CD4-positive, alpha-beta T cell treated with Interleukin-1 beta for 1 hour (primary cell): ENCODE measurements at regions not wholly inside any gene's neighbourhood (a gene's known extent, or its start where the extent isn't known, plus 50 kb on each side); places are given as distances from the start of the nearest gene placed in this dataset.

Experiments used
- DNase-seq, 2 donors: peaks; one replicate each; pipeline ENCODE4 v3.0.0-alpha.2; 2020 to 2022

DNA sequence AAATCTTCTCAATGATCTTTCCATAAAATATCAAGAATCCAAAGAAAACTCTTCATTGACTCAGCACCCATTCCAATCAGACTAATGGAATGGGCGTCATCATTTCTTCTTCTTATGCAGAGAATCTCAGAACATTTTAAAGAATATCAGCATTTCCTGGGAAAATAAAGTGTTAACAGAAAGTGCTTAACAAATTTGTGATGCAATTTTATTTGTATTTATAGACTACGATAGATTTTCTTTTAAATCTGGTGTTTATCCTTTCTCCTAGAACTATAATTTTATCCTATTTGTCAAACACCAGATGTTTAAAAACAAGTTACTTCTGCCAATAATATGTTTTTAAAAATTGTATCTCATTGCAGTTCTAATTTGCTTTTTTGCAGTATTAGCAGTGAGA is 330.7 kb downstream of the COL12A1 start:
- no peak for DNase-seq

DNA sequence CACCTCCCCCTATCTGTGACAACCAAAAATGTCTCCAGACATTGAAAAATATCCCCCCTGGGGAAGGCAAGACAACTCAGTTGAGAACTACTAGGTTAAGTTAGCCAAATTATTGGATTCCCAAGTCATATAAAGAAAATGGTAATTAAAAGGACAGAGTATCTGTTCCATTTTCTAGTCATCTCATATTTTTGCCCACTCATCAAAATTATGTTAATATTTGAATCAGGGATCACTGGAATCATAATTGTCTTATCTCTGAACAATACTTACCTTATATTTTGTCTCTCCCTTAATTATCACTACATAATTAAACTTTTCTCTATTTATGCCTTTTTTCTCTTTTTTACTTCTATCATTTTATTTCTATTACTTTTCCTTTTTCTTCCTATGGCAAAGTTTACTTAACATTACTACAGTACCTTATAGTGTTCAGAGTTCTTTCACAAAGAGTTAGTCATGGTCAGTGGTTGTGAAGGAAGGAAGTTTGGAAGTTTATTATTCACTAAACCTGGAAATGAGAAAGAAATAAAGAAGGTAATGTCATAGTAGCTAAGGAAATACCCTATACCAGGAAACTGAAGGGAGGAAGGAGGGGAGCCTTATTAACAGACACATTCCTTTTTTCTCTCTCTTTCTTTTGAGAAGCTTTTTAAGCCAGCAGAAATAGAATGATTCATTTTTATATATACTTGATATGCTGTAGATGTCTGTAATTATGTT is 332.9 kb downstream of the COL12A1 start:
- DNase-seq: no peak

DNA sequence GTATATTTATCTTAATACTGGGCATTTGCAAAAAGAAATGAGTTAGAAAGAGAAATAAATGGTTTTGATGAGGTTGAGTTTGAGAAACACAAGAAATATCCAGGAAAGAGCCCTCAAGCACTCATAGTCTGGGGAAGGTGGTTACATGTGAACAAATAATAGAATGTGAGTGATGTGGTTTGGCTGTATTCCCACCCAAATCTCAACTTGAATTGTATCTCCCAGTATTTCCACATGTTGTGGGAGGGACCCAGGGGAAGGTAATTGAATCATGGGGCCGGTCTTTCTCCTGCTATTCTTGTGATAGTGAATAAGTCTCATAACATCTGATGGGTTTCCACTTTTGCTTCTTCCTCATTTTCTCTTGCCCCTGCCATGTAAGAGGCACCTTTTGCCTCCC is 334.1 kb downstream of the COL12A1 start:
- no peak for DNase-seq

DNA sequence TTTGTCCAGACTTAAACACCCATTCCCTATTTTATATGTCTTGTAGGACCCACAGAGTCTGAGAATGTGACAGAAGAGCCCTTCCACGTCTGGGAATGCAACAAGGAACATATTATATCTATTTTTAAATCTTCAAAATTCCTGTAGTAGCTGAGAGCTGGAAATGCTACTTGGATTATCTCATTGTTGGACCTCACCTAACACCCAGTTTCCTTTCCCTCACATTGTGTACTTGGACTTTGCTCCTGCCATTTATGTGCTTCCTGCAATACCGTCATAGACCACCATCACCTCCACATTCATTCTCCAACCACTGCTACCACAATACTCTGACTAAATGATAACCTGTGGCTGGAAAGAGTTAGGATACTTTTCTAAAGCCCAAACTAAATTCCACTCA is 335.4 kb downstream of the COL12A1 start:
- DNase-seq: no peak

DNA sequence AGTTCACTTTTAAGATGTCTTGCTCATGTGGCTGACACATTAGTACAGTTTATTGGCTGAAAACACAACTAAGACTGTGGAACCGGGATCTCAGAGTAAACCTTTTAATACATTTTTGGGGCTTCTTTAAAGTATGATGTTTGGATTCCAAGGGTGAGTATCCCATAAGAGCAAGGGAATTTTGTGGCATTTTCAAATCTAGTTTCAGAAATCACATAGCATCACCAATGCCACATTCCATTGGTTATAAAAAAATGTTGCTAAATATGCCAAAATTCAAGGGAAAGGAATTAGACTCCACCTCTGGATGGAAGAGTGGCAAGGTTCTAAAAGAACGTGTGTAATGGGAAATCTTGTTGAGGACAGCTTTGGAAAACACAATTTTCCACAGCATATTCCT is 338.6 kb downstream of the COL12A1 start:
- DNase-seq: no peak

DNA sequence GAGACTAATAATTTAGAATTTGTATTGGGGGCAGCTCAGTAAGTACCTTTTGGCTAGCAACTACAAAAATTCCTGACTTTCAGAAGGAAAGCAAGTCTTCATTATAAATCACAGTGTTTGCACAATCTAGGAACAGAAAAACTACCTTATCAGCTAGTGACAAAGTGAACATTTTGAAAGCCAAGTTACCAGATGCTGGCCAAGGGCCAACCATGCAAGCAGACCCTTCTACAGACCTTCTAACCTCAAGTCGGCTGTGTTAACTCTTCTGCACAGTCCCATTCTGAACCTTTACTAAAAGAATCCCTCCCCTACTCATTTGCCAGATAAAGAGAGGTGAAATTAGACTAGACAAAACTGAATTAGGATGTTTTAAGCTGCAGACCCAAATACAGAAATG is 341.9 kb downstream of the COL12A1 start:
- no peak for DNase-seq

DNA sequence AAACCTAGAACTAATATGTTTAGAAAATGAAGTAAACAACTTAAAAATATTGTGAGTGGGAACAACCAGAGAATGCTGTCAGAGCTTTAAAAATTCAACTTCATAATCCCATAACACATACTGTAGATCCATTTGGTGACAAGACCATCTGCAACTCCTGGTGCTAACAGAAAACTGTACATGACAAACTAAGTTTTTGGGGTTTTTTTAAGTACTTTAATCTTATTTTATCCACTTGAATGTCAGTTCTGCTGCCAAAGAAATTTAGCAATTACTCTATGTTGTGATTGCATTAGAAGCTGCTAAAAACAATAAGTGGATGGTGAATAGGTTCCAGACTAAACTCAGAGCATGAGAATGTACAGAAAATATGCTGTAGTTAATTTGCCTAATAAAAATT is 345.4 kb downstream of the COL12A1 start:
- no peak for DNase-seq

DNA sequence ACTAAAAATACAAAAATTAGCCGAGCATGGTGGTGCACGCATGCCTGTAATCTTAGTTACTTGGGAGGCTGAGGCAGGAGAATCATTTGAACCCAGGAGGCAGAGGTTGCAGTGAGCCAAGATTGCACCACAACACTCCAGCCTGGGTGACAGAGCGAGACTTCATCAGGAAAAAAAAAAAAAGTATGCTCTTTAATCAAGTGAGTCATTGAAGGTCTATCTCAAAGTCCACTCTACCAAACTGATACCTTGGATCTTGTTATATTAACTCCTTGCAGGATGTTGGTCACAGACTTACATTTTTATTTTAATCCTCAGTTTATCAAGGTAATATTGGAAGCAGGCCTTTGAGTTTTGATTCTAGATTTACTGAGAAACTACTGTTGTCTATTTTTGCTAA is 348.7 kb downstream of the COL12A1 start:
- DNase-seq: no peak

DNA sequence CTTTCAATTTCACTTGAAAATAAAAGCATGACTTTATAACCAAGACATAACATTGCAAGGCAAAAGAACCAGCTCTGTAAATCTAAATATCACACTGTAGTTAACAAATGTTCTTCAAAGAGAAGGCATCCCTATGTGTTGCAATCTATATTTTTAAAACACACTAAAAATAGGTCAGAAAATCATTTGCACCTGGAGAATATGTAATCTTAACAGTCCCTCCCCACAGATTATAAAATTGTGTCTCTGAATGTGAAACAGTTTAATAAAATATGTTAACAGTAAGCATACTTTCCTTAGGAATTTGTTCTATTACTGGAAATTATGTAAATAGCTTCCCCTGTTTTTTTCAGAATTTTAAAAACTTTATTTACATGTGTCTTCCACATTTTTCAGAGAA is 351.9 kb downstream of the COL12A1 start:
- DNase-seq: no peak

DNA sequence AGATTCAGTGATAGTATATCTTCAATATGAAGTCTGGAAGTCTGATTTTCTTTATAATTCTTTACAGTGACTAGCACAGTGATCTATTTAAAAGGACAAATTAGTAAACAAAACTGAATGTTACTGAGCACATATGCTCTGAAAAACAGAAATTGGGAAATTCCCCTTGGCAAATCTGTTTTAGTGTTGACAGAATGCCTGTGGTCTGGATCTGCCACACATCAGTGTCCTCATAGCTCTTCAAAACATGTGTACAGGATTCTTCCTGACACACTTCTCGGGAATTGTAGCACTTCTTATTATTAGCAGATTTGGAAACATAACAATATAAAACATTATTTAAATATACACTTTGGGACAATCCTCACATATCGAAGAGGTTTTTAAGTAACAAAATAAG is 354.3 kb downstream of the COL12A1 start:
- no peak for DNase-seq

DNA sequence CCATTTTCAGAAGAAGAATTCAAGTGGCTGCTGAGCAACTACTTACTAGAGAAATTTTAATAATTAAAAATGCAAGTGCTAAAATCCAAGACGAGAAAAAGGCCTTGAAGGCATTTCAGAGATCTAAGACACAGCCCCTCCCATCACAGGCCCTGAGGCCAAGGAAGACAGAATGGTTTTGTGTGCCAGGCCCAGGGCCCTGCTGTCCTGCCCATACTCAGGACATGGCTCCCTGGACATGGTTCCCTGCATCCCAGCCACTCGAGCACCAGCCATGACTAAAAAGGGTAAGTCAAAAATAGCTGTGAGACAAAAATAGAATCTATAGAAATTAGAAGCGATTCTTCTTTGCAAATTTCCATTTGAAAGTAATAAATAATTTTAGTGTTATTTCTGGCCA is 364.9 kb downstream of the COL12A1 start:
- no peak for DNase-seq

DNA sequence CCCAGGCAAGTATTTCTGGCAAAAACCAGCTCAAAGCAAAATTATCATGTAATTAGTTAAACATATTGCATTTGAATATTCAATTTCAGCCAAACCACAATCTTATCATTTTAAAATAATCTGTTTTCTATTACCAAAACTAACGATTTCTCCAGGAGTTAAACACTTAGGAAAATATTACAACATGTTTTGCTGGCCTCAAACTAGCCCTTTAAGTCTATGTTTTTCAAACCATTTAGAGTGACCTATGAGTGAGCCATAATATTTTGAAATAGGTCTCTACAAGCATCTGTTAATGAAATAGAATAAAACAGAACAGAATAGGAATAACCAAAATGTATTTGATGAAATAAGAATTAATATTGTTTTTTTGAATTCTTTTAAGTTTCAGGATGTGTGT is 370.9 kb downstream of the COL12A1 start:
- no peak for DNase-seq

DNA sequence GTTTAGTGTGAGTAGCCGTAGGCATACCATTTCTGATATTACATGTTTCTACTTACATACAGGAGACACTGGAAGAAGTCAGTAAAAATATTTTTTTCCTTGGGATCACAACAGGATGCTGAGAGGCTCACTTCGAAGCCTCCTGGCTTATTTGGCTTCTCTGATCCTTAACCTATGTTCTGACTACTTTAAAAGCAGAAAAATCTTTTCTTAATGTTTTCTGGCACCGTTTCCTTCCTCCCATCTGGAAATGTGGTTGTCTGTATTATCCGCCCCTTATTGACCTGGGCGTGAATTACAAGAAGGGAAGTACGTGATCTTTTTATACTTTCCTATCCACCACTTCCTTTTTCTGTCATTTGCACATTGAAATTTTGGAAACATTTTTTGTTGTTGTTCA is 379.6 kb downstream of the COL12A1 start:
- DNase-seq: no peak

DNA sequence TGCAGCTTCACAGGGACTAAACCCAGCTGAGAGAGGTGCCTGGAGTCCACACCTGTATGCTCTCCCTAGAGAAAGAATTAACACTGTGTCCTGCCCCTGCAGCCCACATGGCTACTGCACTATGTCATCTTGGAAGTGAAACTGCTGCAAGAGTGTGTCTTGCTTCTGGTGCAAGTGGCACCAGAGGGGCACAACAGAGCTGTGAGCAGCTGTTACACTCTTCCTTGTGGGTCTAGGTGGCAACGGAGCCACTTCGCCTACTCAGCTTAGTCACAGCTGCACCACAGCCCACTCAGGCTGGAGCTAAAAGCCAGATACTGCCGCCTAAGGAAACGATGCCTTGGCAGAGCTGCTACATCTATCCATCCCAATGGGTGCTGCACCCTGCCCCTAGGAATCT is 391.4 kb downstream of the COL12A1 start:
- DNase-seq: no peak

DNA sequence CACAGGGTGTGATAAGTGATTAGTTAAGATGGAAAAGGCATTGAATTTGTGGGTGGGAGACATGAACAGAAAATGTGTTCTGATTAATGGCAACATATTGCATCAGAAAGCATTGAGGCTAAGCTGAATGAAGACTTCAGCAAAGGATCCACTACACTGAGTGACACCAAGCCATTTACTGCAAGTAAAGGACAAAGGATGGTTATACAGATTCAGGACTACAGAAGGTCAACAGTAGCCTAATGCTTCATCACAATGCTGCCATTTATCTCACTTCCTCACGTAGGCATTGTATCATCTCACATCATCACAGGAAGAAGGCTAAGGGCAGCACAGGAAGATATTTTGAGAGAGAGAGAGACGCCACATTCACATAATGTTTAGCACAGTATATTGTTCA is 398.2 kb downstream of the COL12A1 start:
- DNase-seq: no peak

DNA sequence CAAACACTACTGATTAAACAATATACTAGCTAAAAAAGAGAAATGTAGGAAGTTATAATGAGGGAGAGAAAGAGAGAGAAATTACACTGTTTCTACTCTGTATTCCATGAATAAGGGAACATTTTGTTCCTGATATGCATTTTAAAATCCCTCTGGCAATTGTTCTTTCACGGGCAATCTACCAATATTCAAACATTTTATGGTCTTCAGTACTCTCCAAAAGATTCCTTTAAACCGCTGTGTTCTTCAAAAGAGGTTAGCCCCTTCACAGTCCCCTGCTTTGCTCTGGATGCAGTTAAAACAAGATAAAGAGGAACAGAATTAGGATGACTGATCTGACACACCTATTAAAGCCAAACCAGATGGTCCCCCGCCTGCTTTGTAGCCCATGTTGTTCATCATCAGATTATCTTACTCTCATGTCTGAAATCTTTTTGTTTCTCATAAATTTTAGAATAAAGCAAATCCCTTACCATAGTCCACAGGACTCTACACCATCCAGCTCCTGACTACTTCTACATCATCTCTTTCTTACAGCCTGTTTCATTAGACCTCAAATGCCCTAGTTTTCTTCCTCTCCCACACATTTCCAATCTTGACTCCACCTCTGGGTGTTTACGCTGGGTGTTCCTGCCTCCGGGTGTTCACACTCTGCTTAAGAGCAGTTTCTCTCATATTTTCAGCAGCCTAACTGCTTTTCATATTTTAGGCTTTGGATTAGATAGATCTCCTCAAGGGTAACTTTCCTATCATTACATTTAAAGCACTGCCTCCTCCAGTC is 399.7 kb downstream of the COL12A1 start:
- no peak for DNase-seq

DNA sequence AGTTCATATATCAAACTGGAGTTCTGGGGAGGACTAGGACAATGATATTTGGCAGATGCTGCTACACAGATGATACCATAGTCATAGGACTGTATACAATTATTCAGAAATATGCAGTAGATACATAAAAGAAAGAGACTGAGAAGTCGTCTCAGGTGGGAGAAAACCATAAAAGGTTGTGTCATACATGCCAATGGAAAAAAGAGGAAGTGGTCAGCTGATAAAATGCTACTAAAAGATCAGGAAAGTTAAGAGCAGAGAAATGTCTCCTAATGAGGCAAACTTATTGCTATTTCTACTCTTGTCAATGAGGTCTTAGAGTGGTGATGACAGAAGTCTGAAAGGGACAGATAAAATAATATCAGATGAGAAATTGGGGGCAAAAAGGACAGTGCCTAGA is 407.6 kb downstream of the COL12A1 start:
- DNase-seq: no peak

DNA sequence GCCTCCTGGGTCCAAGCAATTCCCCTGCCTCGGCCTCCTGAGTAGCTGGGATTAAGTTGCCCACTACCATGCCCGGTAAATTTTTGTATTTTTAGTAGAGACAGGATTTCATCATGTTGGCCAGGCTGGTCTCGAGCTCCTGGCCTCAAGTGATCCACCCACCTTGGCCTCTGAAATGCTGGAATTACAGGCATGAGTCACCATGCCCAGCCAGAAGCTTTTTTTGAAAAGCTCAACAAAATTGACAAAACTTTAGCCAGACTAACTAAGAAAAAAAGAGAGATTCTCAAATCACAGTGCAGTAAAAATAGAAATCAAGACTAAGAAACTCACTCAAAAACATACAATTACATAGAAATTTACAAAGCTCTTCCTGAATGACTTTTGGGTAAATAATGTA is 420.6 kb downstream of the COL12A1 start:
- no peak for DNase-seq

DNA sequence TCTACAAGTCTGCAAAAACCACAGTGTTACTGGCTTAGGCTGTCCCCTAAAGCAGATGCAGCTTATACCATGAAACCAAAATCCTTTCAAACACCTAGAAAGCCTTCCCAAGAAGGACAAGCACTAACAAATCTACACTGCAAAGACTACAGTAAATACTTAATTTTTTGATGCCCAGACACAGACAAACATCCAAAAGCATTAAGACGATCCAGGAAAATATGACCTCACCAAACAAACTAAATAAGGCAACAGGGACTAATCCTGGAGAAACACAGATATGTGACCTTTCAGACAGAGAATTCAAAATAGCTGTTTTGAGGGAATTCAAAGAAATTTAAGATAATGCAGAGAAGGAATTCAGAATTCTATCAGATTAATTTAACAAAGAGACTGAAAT is 423.5 kb downstream of the COL12A1 start:
- DNase-seq: no peak

DNA sequence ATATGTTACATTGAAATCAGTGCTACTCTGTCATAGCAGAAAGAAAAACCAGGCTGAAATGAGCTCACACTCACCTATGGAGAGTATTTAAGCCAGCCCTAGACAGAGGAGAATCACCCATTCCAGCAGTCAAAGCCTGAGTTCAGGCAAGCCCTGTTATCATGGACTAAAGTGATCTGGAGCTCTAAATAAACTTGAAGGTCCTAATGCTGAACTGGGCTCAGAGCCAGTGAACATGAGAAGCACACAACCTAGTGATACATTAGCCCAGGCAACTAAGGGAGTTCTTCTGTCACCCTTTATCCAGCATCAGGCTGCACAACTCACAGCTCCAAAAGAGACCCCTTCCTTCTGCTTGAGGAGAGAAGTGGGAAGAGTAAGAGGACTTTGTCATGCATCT is 425.0 kb downstream of the COL12A1 start:
- DNase-seq: no peak

DNA sequence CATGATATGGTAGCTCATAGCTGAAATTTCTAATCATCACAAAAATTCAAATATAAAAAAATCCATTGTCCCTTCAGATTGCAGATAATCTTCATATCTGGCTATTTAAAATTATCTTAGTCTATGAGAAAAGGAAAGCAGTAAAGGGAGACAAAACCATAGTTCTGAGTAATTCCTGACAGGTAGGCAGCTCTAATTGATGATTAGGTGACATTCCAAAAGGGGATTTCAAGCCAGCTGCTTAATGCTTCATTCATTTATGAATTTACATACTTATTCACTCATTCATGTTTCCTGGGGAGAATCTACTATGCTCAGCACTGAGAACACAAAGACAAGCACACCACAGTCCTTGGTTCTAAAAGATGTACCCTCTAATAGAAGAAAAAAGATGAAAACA is 437.1 kb downstream of the COL12A1 start:
- DNase-seq: no peak

DNA sequence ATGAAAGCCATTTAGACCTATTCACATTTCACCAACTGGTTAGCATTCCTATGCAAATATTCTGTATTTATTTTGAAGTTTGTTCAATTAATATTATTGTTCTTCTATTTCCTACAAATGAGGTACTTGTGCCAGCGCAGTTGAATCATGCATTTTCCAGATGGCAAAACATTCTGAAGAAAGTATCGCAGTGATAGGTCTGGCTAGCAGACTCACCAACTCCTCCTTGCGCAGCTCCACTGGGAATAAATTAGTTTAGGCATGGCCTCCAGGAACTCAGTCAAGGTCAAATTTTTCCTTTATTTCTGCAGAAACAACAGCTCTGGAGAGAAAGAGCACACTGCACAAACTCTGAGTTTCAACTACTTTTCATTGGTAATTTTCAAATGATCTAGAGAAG is 437.7 kb downstream of the COL12A1 start:
- DNase-seq: no peak

DNA sequence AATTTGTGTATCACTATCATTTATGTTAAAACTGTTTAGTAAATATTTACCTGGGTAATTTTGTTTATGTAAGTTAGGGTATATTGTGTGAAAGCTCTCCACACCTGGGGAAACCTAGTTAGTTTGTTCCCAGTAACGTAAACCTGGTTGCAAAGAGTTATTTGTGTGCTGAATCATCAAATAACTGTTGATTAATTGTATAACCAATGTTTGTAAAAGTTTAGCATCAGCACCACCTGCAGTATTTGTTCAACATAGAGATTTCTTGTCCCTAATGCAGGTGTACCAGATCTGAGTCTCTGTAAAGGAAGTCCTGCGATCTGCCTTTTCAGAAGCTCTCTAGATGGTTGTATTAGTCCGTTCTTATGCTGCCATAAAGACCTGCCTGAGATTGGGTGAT is 440.4 kb downstream of the COL12A1 start:
- DNase-seq: no peak

DNA sequence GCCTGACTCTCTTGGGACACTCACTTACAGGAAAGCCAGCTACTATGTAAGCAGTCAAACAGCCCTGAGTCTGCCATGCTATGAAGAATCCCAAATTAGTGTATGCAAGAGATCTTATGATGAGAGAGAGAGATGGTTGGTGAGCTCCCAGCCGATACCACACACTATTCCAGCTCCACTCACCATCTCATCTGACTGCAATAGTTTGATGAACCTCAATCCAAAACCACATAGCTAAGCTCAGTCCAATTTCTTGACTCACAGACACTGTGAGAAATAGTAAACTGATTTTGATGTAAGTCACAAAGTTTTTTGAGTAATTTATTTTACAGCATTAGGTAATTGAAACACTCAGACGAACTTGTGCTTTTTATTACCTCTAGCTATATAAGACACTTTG is 441.4 kb downstream of the COL12A1 start:
- no peak for DNase-seq

DNA sequence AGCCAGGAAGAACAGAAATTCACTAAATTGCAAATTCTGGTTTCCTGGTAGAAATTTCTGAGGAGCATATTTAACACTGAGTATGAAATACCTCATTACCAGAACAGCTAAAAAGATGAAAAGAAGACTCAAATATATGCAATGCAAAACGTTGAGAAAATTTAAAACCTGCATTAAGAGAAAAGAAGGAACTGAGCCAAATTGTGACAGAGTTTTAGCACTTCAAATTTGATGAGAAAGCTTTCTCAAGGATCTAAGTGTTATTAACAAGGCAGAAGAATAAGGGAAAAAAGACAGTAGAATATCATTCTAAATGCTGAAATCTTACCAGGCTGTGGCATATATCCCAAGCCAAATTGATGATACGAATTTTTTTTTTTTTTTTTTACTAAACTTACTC is 443.0 kb downstream of the COL12A1 start:
- no peak for DNase-seq
